ENCODE measurements at regions not wholly inside any gene's neighbourhood (a gene's known extent, or its start where the extent isn't known, plus 50 kb on each side); places are given as distances from the start of the nearest gene placed in this dataset.

DNA sequence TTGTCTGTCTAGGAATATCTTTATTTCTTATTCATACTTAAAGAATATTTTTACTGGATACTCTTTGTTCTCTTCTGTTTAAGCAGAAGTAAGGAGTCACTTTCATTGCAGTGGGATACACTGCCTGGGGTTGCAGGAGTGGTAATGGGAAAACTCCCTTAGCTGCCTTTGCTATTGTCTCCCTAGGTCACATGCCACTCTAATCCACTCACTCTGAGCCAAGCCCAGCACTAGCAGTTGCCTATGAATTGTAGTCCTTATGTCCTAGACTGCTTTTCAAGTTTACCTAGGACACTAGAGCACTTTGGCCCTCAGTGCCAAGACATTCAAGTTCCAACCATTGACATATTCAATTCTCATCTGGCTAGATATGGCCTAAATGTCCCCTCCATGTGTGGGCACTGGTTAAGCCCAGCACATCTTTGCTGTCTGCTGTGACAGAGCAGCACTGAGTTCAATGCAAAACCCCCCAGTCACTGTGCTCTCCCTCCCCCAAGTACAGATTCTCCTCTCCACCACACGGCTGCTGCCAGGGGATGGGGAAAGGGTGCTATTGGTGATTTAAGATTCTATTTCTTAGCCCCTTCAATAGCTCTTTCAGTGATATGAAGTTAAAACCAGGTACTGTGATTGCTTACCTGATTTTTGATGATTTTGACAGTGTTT lies 991.7 kb upstream of the KCND2 start:
- no peaks in the 10 kb centered on the region for H3K9me3 ChIP-seq (ENCODE audit: control insufficient read depth, low read depth, low read length)
- H2AFZ ChIP-seq (ENCODE audit: control insufficient read depth, low read length), result no peak overlapping the region
- H3K9ac ChIP-seq (ENCODE audit: control insufficient read depth, extremely low read depth, insufficient read depth, low read length), result no peak overlapping the region
- DNase-seq (ENCODE audit: low read depth, low spot score) (no peak), FAIRE-seq (no peak)
- H3K9me1 ChIP-seq (ENCODE audit: control insufficient read depth, extremely low read depth, insufficient read depth, low read length), result no peaks in the 10 kb centered on the region
- no peaks in the 10 kb centered on the region for H3K27me3 ChIP-seq (ENCODE audit: control insufficient read depth, extremely low read depth, insufficient read depth, low read length)
- no peak overlapping the region for H3K4me3 ChIP-seq (ENCODE audit: control insufficient read depth in 2 of 3, extremely low read depth in 1 of 3, insufficient read depth in 2 of 3, low read depth in 1 of 3, low read length in 3 of 3)
- dilution Hi-C loops (cut with MboI; ENCODE audit: extremely low pct_ligation_motif_present, low sequenced_read_pairs), result no loop called here
- no peak overlapping the region for H3K27ac ChIP-seq (ENCODE audit: control insufficient read depth, insufficient read depth, low read length)
- H3K36me3 ChIP-seq (ENCODE audit: control insufficient read depth in 2 of 2, extremely low read depth in 1 of 2, insufficient read depth in 2 of 2, low read length in 2 of 2), result no peaks in the 10 kb centered on the region
- no peak overlapping the region for H3K4me2 ChIP-seq (ENCODE audit: control insufficient read depth, extremely low read depth, insufficient read depth, low read depth, low read length)
- no peaks in the 10 kb centered on the region for H3K4me1 ChIP-seq (ENCODE audit: control insufficient read depth, extremely low read depth, insufficient read depth, low read length)
- TF ChIP-seq, protein P1, sequence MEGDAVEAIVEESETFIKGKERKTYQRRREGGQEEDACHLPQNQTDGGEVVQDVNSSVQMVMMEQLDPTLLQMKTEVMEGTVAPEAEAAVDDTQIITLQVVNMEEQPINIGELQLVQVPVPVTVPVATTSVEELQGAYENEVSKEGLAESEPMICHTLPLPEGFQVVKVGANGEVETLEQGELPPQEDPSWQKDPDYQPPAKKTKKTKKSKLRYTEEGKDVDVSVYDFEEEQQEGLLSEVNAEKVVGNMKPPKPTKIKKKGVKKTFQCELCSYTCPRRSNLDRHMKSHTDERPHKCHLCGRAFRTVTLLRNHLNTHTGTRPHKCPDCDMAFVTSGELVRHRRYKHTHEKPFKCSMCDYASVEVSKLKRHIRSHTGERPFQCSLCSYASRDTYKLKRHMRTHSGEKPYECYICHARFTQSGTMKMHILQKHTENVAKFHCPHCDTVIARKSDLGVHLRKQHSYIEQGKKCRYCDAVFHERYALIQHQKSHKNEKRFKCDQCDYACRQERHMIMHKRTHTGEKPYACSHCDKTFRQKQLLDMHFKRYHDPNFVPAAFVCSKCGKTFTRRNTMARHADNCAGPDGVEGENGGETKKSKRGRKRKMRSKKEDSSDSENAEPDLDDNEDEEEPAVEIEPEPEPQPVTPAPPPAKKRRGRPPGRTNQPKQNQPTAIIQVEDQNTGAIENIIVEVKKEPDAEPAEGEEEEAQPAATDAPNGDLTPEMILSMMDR (optimal IDR thresholded peaks at IDR 0.05 in 1 of 3, IDR thresholded peaks at IDR 0.05 in 1 of 3, conservative IDR thresholded peaks at IDR 0.05 in 1 of 3; ENCODE audit: extremely low read depth in 1 of 3, insufficient read depth in 2 of 3, low read length in 3 of 3), result no peak
- TF ChIP-seq EZH2 (IDR thresholded peaks at IDR 0.05; ENCODE audit: low read length), result no peak
- H3K79me2 ChIP-seq (ENCODE audit: control insufficient read depth, insufficient read depth, low read length), result no peaks in the 10 kb centered on the region
- no peaks in the 10 kb centered on the region for H4K20me1 ChIP-seq (ENCODE audit: control insufficient read depth, extremely low read depth, insufficient read depth, low read length)

DNA sequence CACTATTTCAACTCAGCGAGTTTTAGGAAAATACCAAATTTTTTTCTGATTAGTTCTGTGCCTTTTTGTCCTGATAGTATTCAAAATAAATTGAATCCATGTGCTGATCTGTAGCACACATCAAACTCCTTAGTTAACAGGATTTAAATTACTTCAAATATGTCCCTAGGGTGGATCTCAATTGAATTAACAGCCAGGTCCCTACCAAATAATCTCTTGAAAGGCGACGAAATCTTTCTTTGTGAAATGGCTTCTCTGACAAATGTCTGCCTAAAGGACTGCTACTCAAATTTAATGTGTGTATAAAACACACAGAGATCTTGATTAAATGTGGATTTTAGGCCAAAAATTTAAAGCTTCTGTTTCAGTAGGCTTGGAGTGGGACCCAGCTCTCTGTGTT lies 989.6 kb upstream of the KCND2 start:
- dilution Hi-C loops (cut with MboI; ENCODE audit: extremely low pct_ligation_motif_present, low sequenced_read_pairs), result no loop called here
- Histone ChIP-seq H3K27me3 (ENCODE audit: control insufficient read depth, extremely low read depth, insufficient read depth, low read length) (no peaks in the 10 kb centered on the region), H3K9me3 (ENCODE audit: control insufficient read depth, low read depth, low read length) (no peaks in the 10 kb centered on the region), H3K27ac (ENCODE audit: control insufficient read depth, insufficient read depth, low read length) (no peak overlapping the region), H3K79me2 (ENCODE audit: control insufficient read depth, insufficient read depth, low read length) (no peaks in the 10 kb centered on the region), H2AFZ (ENCODE audit: control insufficient read depth, low read length) (no peak overlapping the region), H3K4me2 (ENCODE audit: control insufficient read depth, extremely low read depth, insufficient read depth, low read depth, low read length) (no peak overlapping the region), H3K4me1 (ENCODE audit: control insufficient read depth, extremely low read depth, insufficient read depth, low read length) (no peaks in the 10 kb centered on the region), H3K9ac (ENCODE audit: control insufficient read depth, extremely low read depth, insufficient read depth, low read length) (no peak overlapping the region), H3K9me1 (ENCODE audit: control insufficient read depth, extremely low read depth, insufficient read depth, low read length) (no peaks in the 10 kb centered on the region), H3K36me3 (ENCODE audit: control insufficient read depth in 2 of 2, extremely low read depth in 1 of 2, insufficient read depth in 2 of 2, low read length in 2 of 2) (no peaks in the 10 kb centered on the region), H3K4me3 (ENCODE audit: control insufficient read depth in 2 of 3, extremely low read depth in 1 of 3, insufficient read depth in 2 of 3, low read depth in 1 of 3, low read length in 3 of 3) (no peak overlapping the region), H4K20me1 (ENCODE audit: control insufficient read depth, extremely low read depth, insufficient read depth, low read length) (no peaks in the 10 kb centered on the region)
- FAIRE-seq (no peak), DNase-seq (ENCODE audit: low read depth, low spot score) (no peak)
- TF ChIP-seq EZH2 (IDR thresholded peaks at IDR 0.05; ENCODE audit: low read length), result no peak
- TF ChIP-seq, protein P1 (optimal IDR thresholded peaks at IDR 0.05 in 1 of 3, IDR thresholded peaks at IDR 0.05 in 1 of 3, conservative IDR thresholded peaks at IDR 0.05 in 1 of 3; ENCODE audit: extremely low read depth in 1 of 3, insufficient read depth in 2 of 3, low read length in 3 of 3), result no peak

All from keratinocyte (primary cell).